B cell (primary cell): ENCODE measurements at regions not wholly inside any gene's neighbourhood (a gene's known extent, or its start where the extent isn't known, plus 50 kb on each side); places are given as distances from the start of the nearest gene placed in this dataset.

Source experiments
- ATAC-seq: fragments of 200-7000 bp; cut with Tn5 transposase; one replicate; pipeline ENCODE4 v1.10.0; 2021; ENCODE audit warnings: low read depth, mild to moderate bottlenecking, moderate number of reproducible peaks, moderate library complexity
- CTCF ChIA-PET: fragments of 350-600 bp; sonication (Branson Sonifier 250); formaldehyde crosslinking; loops from one replicate; lab custom pipeline; 2021; ENCODE audit warnings: antibody characterized with exemption, inconsistent platforms; lab: Charles Lee
- POLR2A ChIA-PET: fragments of 350-600 bp; sonication (Branson Sonifier 250); formaldehyde crosslinking; loops from one replicate; lab custom pipeline; 2021; ENCODE audit warnings: antibody characterized with exemption; lab: Charles Lee
- DNase-seq: peaks from one replicate; pipeline ENCODE4 v3.0.0; 2013
- H2AFZ ChIP-seq: 2 replicates; pipeline ENCODE4 v1.6.1; 2012; ENCODE audit warnings: mild to moderate bottlenecking, low read depth, low read length; ENCODE audit not compliant: insufficient read depth, poor library complexity, severe bottlenecking
- H3K27ac ChIP-seq, 2 donors: 1 replicate in 1 of 2; 2 replicates in 1 of 2; pipeline ENCODE4 v1.5.1; 2012 to 2013; ENCODE audit warnings: low read length in 2 of 2, mild to moderate bottlenecking in 2 of 2, moderate library complexity in 1 of 2
- H3K27me3 ChIP-seq, 4 experiments: fragments of 200-600 bp in 1 of 4; sonication (generic) in 1 of 4; replicated peaks in 1 of 4; 1 replicate in 2 of 4; 2 replicates in 2 of 4; pipeline versions ENCODE4 v1.6.1 to v1.7.0; 2013 to 2016; ENCODE audit warnings: low read length in 3 of 4, mild to moderate bottlenecking in 2 of 4, mixed read lengths in 1 of 4, moderate library complexity in 1 of 4; ENCODE audit not compliant: insufficient read depth in 4 of 4, control insufficient read depth in 3 of 4; ENCODE audit errors: control extremely low read depth in 1 of 4
- H3K36me3 ChIP-seq, 2 experiments: replicated peaks in 1 of 2; 1 replicate in 1 of 2; 2 replicates in 1 of 2; pipeline versions ENCODE4 v1.6.1 to v1.7.1; 2013; ENCODE audit warnings: low read length in 1 of 2; ENCODE audit not compliant: insufficient read depth in 2 of 2, control insufficient read depth in 1 of 2; ENCODE audit errors: control extremely low read depth in 1 of 2, extremely low read depth in 1 of 2
- H3K4me1 ChIP-seq, 2 donors: fragments of 200-600 bp in 1 of 2; sonication (generic) in 1 of 2; 1 replicate in 1 of 2; 2 replicates in 1 of 2; pipeline versions ENCODE4 v1.5.1 to v1.6.1; 2013 to 2017; ENCODE audit warnings: low read length in 2 of 2; ENCODE audit not compliant: control insufficient read depth in 2 of 2, insufficient read depth in 2 of 2
- H3K4me2 ChIP-seq: replicated peaks from 2 replicates; pipeline ENCODE3; 2012; ENCODE audit warnings: mild to moderate bottlenecking, low read depth, low read length; ENCODE audit not compliant: poor library complexity, severe bottlenecking
- H3K4me3 ChIP-seq, 5 experiments: fragments of 200-600 bp in 1 of 5; sonication (generic) in 1 of 5; 1 replicate in 3 of 5; 2 replicates in 2 of 5; pipeline versions ENCODE4 v1.5.1 to v1.7.0; 2011 to 2016; ENCODE audit warnings: low read length in 4 of 5, mild to moderate bottlenecking in 4 of 5, low read depth in 2 of 5, control low read depth in 1 of 5, moderate library complexity in 1 of 5; ENCODE audit not compliant: insufficient read depth in 1 of 5; ENCODE audit errors: control extremely low read depth in 1 of 5, extremely low read depth in 1 of 5
- H3K79me2 ChIP-seq: fragments of 200-600 bp; sonication (generic); one replicate; pipeline ENCODE4 v1.6.0; 2016; ENCODE audit warnings: low read length; ENCODE audit not compliant: control insufficient read depth, insufficient read depth
- H3K9ac ChIP-seq: fragments of 200-600 bp; sonication (generic); 2 replicates; pipeline ENCODE4 v1.6.1; 2017; ENCODE audit warnings: mild to moderate bottlenecking, low read length, moderate library complexity
- H3K9me3 ChIP-seq, 3 donors: one replicate each; pipeline versions ENCODE4 v1.6.1 to v1.7.1; 2013; ENCODE audit warnings: low read length in 2 of 3; ENCODE audit not compliant: control insufficient read depth in 2 of 3, insufficient read depth in 1 of 3; ENCODE audit errors: control extremely low read depth in 1 of 3
- H4K20me1 ChIP-seq: 2 replicates; pipeline ENCODE4 v1.6.0; 2012; ENCODE audit warnings: mild to moderate bottlenecking, low read length; ENCODE audit not compliant: insufficient read depth, control insufficient read depth, poor library complexity, severe bottlenecking
- H3K27ac Mint-ChIP-seq: one replicate; pipeline ENCODE4 v1.8.0; 2021; ENCODE audit warnings: mixed read lengths
- H3K27me3 Mint-ChIP-seq: one replicate; pipeline ENCODE4 v1.8.0; 2021; ENCODE audit warnings: mixed read lengths
- H3K4me1 Mint-ChIP-seq: one replicate; pipeline ENCODE4 v1.8.0; 2021; ENCODE audit warnings: mixed read lengths
- H3K4me3 Mint-ChIP-seq: one replicate; pipeline ENCODE4 v1.8.0; 2021; ENCODE audit warnings: mixed read lengths
- H3K9me3 Mint-ChIP-seq: one replicate; pipeline ENCODE4 v1.8.0; 2022; ENCODE audit warnings: mixed read lengths; ENCODE audit not compliant: insufficient read depth
- EZH2 ChIP-seq: IDR thresholded peaks from 2 replicates; pipeline ENCODE4 v1.6.1; 2012; ENCODE audit warnings: borderline replicate concordance, low read depth, mild to moderate bottlenecking, moderate library complexity, low read length; ENCODE audit not compliant: insufficient read depth, poor library complexity, severe bottlenecking
- WGBS: methylation state at CpG from one replicate; pipeline ENCODE4 v1.1.5; 2013; ENCODE audit warnings: missing lambda C conversion rate; ENCODE audit not compliant: insufficient coverage; 5-methylcytosine and 5-hydroxymethylcytosine counted together
- intact Hi-C: fragments of 100-400 bp; cut with micrococcal nuclease; formaldehyde crosslinking; loops from one replicate; pipeline ENCODE4 v1.10.0; 2022
- TF ChIP-seq, protein P1 (sequence below): fragments of 200-600 bp; IDR thresholded peaks from one replicate; pipeline ENCODE4 v1.8.0; 2022; ENCODE audit warnings: antibody characterized with exemption, mild to moderate bottlenecking

DNA sequence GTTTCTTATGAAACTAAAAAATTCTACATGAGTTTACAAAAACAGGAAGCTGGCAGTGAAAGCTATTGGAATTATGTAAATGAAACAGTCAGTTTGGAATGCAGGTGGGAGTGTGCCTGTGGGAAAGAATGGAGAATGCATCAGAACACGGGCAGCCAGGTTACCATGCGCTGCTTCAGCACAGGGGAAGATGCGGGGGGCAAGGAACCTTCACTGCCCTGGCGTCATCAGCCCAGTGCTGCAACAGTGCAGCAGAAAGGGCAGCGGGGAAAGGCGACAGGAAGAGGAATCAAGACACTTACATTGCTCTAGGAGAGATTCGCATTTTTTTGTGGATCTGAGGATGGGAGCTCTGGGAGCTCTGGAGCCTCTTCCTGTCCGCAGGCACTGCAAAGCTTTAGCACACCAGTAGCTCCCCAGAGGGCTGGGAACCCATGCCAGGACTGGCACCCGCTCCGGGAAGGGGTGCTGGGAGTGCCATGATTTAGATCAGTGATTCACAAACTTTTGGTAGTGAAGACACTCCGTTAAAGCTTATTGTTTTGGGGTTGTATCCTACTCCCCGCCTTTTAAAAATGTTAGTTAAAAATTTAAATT, 64.1 kb upstream of the WDR26 start:
- 73% methylated on average over 10 of the region's 12 CpGs for WGBS
- H2AFZ ChIP-seq: no peak overlapping the region
- H3K79me2 ChIP-seq: no peaks in the 10 kb centered on the region
- Mint-ChIP-seq H3K27ac (no peak overlapping the region), H3K9me3 (no peaks in the 10 kb centered on the region), H3K27me3 (no peaks in the 10 kb centered on the region), H3K4me3 (no peak overlapping the region), H3K4me1 (peaks cover 27% of the 10 kb centered on the region)
- H3K4me1 ChIP-seq: peaks cover 14 to 28% of the 10 kb centered on the region in 2 donors
- no peak for DNase-seq
- H3K9me3 ChIP-seq: peaks cover 0 to 8% (median 0%) of the 10 kb centered on the region in 3 donors
- H3K4me3 ChIP-seq: no peak overlapping the region
- H4K20me1 ChIP-seq: no peaks in the 10 kb centered on the region
- H3K4me2 ChIP-seq: no peak overlapping the region
- H3K9ac ChIP-seq: no peak overlapping the region
- ATAC-seq: no peak
- no peaks in the 10 kb centered on the region for H3K36me3 ChIP-seq
- H3K27ac ChIP-seq: no peak overlapping the region
- H3K27me3 ChIP-seq: peaks cover 0 to 5% (median 0%) of the 10 kb centered on the region in 4 experiments
- TF ChIP-seq, protein P1, sequence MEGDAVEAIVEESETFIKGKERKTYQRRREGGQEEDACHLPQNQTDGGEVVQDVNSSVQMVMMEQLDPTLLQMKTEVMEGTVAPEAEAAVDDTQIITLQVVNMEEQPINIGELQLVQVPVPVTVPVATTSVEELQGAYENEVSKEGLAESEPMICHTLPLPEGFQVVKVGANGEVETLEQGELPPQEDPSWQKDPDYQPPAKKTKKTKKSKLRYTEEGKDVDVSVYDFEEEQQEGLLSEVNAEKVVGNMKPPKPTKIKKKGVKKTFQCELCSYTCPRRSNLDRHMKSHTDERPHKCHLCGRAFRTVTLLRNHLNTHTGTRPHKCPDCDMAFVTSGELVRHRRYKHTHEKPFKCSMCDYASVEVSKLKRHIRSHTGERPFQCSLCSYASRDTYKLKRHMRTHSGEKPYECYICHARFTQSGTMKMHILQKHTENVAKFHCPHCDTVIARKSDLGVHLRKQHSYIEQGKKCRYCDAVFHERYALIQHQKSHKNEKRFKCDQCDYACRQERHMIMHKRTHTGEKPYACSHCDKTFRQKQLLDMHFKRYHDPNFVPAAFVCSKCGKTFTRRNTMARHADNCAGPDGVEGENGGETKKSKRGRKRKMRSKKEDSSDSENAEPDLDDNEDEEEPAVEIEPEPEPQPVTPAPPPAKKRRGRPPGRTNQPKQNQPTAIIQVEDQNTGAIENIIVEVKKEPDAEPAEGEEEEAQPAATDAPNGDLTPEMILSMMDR: no peak
- TF ChIP-seq EZH2: no peak
- intact Hi-C loops: no loop called here
- CTCF ChIA-PET: interaction anchor here (1.7 kb wide), 1 partner anchor 15 kb away, joined by 6 read pairs; no protein-coding TSS in a partner anchor
- POLR2A ChIA-PET: no interaction called here

DNA sequence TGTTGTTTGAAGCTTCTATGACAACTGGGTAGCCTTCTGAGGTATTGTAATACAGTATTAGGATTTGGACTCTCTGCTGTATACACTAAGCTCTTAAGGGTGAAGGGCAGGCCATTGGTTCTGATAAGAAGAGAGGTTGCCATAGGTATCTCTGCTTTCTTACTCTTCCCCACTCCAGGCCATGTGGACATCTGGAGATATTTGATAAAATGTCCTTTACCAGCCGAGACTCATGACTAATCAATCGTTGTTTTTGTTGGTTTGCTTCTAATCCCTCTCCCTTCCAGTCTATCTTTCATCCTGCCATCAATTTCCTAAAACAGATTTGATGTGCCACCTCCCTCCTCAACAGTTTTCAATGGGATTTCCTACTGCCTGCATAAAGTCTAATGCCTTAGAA, 64.6 kb upstream of the WDR26 start:
- Mint-ChIP-seq H3K9me3 (no peaks in the 10 kb centered on the region), H3K27ac (no peak overlapping the region), H3K4me3 (no peak overlapping the region), H3K4me1 (peaks cover 31% of the 10 kb centered on the region), H3K27me3 (no peaks in the 10 kb centered on the region)
- Histone ChIP-seq H3K4me2 (no peak overlapping the region), H3K9ac (no peak overlapping the region), H3K36me3 (no peaks in the 10 kb centered on the region), H4K20me1 (no peaks in the 10 kb centered on the region), H3K27me3 (peaks cover 0 to 5% (median 0%) of the 10 kb centered on the region in 4 experiments), H3K79me2 (no peaks in the 10 kb centered on the region), H2AFZ (no peak overlapping the region), H3K4me1 (peaks cover 14 to 29% of the 10 kb centered on the region in 2 donors), H3K4me3 (no peak overlapping the region), H3K9me3 (peaks cover 0 to 8% (median 0%) of the 10 kb centered on the region in 3 donors), H3K27ac (no peak overlapping the region)
- intact Hi-C loops: no loop called here
- POLR2A ChIA-PET: no interaction called here
- DNase-seq (no peak), ATAC-seq (no peak)
- CTCF ChIA-PET: interaction anchor here (1.7 kb wide), 1 partner anchor 14 kb away, joined by 6 read pairs; no protein-coding TSS in a partner anchor
- TF ChIP-seq EZH2: no peak
- TF ChIP-seq, protein P1: no peak
- WGBS: 81% methylated on average over 2 of the region's 2 CpGs
